Loucy (cell line): ENCODE measurements at regions not wholly inside any gene's neighbourhood (a gene's known extent, or its start where the extent isn't known, plus 50 kb on each side); places are given as distances from the start of the nearest gene placed in this dataset.

ENCODE experiments used
- EZH2phosphoT487 ChIP-seq: fragments of 200-600 bp; IDR thresholded peaks from 2 replicates; pipeline ENCODE4 v1.6.1; 2018; ENCODE audit warnings: antibody characterized with exemption, mild to moderate bottlenecking, moderate library complexity, borderline replicate concordance
- TF ChIP-seq, protein P1 (sequence below): fragments of 200-600 bp; sonication (generic); conservative IDR thresholded peaks from 2 replicates; pipeline ENCODE4 v1.5.1; 2014; ENCODE audit warnings: mild to moderate bottlenecking, antibody characterized with exemption, low read length

DNA sequence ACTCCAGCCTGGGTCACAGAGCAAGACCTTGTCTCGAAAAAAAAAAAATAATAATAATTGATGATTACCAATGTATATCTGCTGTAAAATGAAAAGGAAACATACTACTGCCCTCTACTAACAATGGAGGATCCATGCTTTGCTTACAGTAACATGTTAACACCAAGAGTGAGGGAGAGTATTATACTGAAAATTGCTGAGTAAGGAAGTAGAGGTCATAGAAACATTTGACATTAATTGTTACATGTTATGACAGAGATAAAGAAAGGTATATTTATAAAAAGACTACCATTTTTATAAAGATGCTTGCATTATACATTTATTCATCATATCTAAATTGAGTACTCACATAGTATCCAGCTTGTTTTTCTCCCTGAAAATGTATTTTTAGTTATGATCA lies 1989.8 kb upstream of the TENM3 start:
- TF ChIP-seq, protein P1, sequence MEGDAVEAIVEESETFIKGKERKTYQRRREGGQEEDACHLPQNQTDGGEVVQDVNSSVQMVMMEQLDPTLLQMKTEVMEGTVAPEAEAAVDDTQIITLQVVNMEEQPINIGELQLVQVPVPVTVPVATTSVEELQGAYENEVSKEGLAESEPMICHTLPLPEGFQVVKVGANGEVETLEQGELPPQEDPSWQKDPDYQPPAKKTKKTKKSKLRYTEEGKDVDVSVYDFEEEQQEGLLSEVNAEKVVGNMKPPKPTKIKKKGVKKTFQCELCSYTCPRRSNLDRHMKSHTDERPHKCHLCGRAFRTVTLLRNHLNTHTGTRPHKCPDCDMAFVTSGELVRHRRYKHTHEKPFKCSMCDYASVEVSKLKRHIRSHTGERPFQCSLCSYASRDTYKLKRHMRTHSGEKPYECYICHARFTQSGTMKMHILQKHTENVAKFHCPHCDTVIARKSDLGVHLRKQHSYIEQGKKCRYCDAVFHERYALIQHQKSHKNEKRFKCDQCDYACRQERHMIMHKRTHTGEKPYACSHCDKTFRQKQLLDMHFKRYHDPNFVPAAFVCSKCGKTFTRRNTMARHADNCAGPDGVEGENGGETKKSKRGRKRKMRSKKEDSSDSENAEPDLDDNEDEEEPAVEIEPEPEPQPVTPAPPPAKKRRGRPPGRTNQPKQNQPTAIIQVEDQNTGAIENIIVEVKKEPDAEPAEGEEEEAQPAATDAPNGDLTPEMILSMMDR = no peak
- no peak for TF ChIP-seq EZH2phosphoT487
